ENCODE measurements at regions not wholly inside any gene's neighbourhood (a gene's known extent, or its start where the extent isn't known, plus 50 kb on each side); places are given as distances from the start of the nearest gene placed in this dataset.
"Not testable (repeated sequence)": the region's sequence is repeated elsewhere in the genome, so short reads cannot be mapped to it uniquely, and the experiment has no call there.

- DNase-seq (ENCODE audit: low read depth in 1 of 2, low spot score in 2 of 2); H3K4me2 ChIP-seq (ENCODE audit: insufficient read depth in 1 of 2, low read depth in 2 of 2, low read length in 2 of 2); H2BK5ac ChIP-seq (ENCODE audit: low read depth, low read length); H4K20me1 ChIP-seq (replicated peaks in 1 of 2; ENCODE audit: control insufficient read depth in 1 of 2, insufficient read depth in 2 of 2, low read length in 2 of 2); H4K5ac ChIP-seq (ENCODE audit: insufficient read length, low read depth, low read length); H2BK120ac ChIP-seq (replicated peaks; ENCODE audit: low read depth, low read length); H3K9ac ChIP-seq (replicated peaks in 1 of 4; ENCODE audit: extremely low read depth in 1 of 4, low read depth in 3 of 4, low read length in 3 of 4); H4K8ac ChIP-seq (ENCODE audit: extremely low read depth, insufficient read depth, low read length); H3K9me3 ChIP-seq (ENCODE audit: insufficient read depth in 2 of 2, low read depth in 1 of 2, low read length in 1 of 2); H3K27ac ChIP-seq (ENCODE audit: low read depth, low read length); H3K18ac ChIP-seq (ENCODE audit: extremely low read depth, low read length); H3K23me2 ChIP-seq (ENCODE audit: low read depth, low read length); H3K27me3 ChIP-seq (replicated peaks in 1 of 4; ENCODE audit: control insufficient read depth in 3 of 4, extremely low read depth in 1 of 4, insufficient read depth in 3 of 4, low read length in 3 of 4); H3K23ac ChIP-seq (ENCODE audit: insufficient read length); H3K4ac ChIP-seq (replicated peaks; ENCODE audit: insufficient read length, low read depth, low read length); H4K91ac ChIP-seq (replicated peaks; ENCODE audit: insufficient read length, low read length); H2AK5ac ChIP-seq (ENCODE audit: low read depth, low read length); H3K36me3 ChIP-seq (ENCODE audit: control insufficient read depth in 2 of 4, insufficient read depth in 4 of 4, low read length in 3 of 4); H2BK12ac ChIP-seq (ENCODE audit: low read depth, low read length); H2BK15ac ChIP-seq (ENCODE audit: low read length); H3K79me2 ChIP-seq (ENCODE audit: control insufficient read depth in 1 of 2, insufficient read depth in 2 of 2, low read length in 2 of 2); H3K4me3 ChIP-seq (ENCODE audit: extremely low read depth in 1 of 4, insufficient read depth in 2 of 4, low read depth in 3 of 4, low read length in 4 of 4); H3K79me1 ChIP-seq (ENCODE audit: low read depth, low read length); H2AFZ ChIP-seq (ENCODE audit: low read length); H3K4me1 ChIP-seq (replicated peaks in 1 of 4; ENCODE audit: control insufficient read depth in 3 of 4, insufficient read depth in 4 of 4, low read length in 3 of 4); H3K56ac ChIP-seq (replicated peaks; ENCODE audit: insufficient read length, low read depth, low read length); H2BK20ac ChIP-seq (ENCODE audit: low read length); H3K14ac ChIP-seq (ENCODE audit: insufficient read length); FAIRE-seq: not testable (repeated sequence)
- ChIA-PET POLR2A (ENCODE audit: partially characterized antibody) (interaction anchor here (1.0 to 1.5 kb wide), 2 partner anchors 30 to 113 kb away, joined by 4 to 8 read pairs; no protein-coding TSS in a partner anchor), CTCF (ENCODE audit: partially characterized antibody) (interaction anchor here (0.6 to 11.4 kb wide), 63 partner anchors 11 to 804 kb away, joined by 3 to 374 read pairs (median 6); partner anchors contain the start of genes ALPL and NBPF3)
- WGBS, 2 experiments (ENCODE audit: extremely low coverage in 1 of 2, insufficient coverage in 1 of 2, insufficient read length in 1 of 2, insufficient replicate concordance in 2 of 2, low coverage in 1 of 2, low lambda C conversion rate in 2 of 2, missing lambda C conversion rate in 1 of 2): 85% methylated on average over 11 of the region's 14 CpGs; no CpG with 5 or more reads in 1 of the 2 experiments
Observed at GRCh38 chr1:21367973-21368514, 71.9 kb upstream of the NBPF3 start.

Data from H1 (cell line).